GM21526 (cell line): ENCODE measurements at regions not wholly inside any gene's neighbourhood (a gene's known extent, or its start where the extent isn't known, plus 50 kb on each side); places are given as distances from the start of the nearest gene placed in this dataset.
"Not testable (repeated sequence)": the region's sequence is repeated elsewhere in the genome, so short reads cannot be mapped to it uniquely, and the experiment has no call there.

Experiments used
- ATAC-seq: cut with Tn5 transposase; IDR thresholded peaks from one replicate; pipeline ENCODE4 v1.9.1; 2021; ENCODE audit warnings: moderate library complexity; ENCODE audit not compliant: unreplicated experiment, low FRiP score

GRCh38 chr1:229854620-229855019 lies 212.4 kb upstream of the GALNT2 start:
- ATAC-seq = no peak

GRCh38 chr1:229856009-229856650 lies 210.9 kb upstream of the GALNT2 start:
- peak; percentile 97 for ATAC-seq

- ATAC-seq = no peak
Measured at GRCh38 chr1:229857585-229857984, 209.5 kb upstream of the GALNT2 start.

GRCh38 chr1:229859026-229859425 lies 208.0 kb upstream of the GALNT2 start:
- no peak for ATAC-seq

- ATAC-seq = no peak
Measured at GRCh38 chr1:229860926-229861325, 206.1 kb upstream of the GALNT2 start.

DNA sequence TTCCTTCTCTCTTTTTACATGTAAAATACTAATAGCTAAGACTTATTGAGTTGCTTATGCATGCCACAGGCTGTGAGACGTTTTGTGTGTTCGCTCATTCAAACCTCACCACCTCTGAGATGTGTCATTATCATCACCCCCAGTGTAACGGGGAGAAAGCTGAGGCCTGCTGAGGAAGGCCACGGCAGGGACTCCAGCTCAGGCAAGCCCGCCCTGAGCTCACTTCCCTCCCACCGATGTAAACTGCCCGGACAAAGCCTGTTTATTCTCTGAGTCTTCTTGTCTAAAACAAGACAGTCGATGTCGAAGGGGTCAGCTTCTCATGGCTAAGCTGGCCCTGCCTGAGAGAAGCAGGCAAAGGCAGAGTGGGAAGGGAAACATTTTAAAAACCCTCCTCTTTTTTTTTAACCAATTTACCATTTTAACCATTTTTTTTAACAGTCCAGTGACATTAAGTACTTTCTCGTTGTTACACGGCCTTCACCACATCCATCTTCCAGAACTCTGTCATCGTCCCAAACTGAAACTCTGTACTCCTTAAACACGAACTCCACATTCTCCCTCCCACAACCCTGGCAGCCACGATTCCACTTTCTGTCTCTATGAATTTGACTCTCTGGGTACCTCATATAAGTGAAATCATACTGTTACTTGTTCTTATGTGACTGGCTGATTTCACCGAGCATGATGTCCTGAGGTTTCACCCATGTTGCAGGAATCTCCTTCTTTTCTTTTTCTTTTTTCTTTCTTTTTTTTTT lies 204.8 kb upstream of the GALNT2 start:
- ATAC-seq = no peak

DNA sequence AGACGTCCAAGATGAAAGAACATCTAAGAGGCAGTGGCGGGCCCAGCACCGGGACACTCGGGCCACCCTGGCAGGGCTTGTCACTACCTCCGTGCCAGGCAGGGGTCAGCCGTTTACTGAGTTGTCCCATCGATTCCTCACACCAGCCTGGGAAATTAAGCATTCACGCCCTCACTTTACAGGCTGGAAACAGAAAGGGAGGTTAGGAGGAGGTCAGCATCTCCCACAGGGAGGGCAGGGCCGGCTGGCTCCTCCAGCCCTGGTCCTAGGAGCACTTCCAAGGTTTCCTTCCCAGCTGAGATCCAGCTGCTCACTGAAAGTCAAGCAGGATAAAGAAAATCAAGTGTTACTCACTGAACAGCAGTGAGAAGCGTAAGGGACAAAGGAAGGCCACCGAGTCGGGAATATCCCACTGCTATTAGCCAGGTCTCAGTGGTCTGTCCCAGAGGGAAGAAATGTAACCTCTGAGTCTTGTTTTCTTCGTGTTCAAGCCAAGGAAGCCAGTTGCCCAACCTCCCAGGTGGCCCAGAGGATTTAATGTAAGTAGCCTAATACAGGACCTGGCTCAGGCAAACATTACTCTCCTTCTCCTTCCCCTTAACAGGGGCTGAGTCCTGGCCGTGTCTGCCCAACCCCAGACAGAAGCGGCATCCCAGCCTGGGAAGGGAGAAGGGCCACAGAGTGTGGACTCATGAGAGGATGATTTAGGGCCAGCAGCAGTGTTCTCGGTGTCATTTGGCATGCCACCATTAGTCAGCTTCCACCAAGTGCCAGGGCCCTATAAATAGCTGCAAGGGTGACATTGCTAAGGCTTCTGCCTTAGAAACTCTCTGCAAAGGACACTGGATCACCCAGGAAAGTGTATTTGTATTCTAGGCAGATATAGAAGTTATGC lies 203.1 kb upstream of the GALNT2 start:
- ATAC-seq = no peak

- ATAC-seq = no peak
Measured at GRCh38 chr1:229864686-229865230, 202.3 kb upstream of the GALNT2 start.

- not testable (repeated sequence) for ATAC-seq
Measured at GRCh38 chr1:229865321-229865720, 201.7 kb upstream of the GALNT2 start.

DNA sequence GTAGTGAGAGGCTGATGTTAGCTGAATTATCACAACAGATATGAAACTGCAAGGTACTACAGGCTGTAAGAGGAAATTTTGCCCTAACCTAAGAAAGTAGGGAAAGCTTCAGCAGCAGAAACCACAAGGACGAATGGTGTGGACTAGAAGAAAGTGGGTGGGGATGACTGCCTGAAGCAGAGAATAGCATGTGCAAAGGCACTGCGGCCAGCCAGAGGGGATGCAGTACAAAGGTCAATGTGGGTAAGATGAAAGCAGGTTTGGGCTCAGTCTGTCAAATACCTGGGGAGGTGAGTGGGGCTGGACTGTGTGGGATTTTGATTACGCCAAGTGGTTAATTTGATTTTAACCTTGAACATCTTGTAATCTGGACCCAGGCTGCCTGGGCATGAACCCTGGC lies 199.3 kb upstream of the GALNT2 start:
- no peak for ATAC-seq

GRCh38 chr1:229869240-229869639 lies 197.8 kb upstream of the GALNT2 start:
- no peak for ATAC-seq

GRCh38 chr1:229869687-229870086 lies 197.4 kb upstream of the GALNT2 start:
- ATAC-seq = no peak

- no peak for ATAC-seq
Measured at GRCh38 chr1:229870381-229870780, 196.7 kb upstream of the GALNT2 start.

DNA sequence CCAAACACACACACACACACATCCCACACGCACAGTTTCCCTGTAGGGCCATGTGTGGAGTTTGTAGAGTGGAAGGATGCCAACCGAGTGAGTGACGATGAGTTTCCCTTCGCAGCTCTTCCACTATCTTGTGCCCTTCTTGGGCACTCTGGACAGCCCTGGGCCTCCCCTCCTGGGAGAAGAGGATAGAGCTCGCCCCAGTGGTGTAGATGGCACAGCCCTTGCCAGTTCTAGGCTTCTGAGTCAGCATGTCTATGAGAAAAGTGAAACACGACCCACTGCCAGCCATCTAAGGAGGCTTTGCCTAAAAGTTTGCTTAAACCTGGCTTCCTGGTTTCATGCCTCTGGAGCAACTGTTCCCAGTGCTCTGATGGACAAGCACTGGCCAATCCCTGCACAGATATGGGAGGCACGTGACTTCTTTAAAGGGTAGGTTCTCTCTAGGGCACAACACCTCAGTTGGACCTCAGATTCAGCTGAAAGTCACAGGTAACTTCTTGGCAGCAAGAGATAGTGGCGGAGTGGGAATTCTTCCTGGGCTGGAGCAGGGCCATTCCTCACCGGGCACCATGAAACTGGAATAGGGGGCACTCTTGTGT lies 195.9 kb upstream of the GALNT2 start:
- ATAC-seq = no peak

DNA sequence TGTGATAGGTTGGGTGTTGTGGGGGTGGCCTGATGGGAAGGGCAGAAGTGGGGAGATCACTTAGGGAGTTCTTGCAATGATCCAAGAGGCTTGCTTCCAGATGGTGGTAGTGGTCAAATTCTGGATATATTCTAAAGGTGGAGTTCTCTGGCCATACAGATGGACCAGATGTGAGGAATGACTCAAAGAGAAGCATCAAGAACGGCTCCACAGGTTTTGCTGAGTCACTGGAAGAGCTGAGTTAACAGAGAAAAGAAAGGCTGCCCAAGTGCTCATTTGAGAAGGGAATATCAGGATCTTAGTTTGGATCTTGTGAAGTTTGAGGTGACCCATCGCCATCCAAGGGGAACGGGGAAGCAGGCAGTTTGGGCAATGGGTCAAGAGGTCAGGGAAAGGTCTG lies 192.9 kb upstream of the GALNT2 start:
- ATAC-seq = no peak

GRCh38 chr1:229874609-229875008 lies 192.4 kb upstream of the GALNT2 start:
- no peak for ATAC-seq

DNA sequence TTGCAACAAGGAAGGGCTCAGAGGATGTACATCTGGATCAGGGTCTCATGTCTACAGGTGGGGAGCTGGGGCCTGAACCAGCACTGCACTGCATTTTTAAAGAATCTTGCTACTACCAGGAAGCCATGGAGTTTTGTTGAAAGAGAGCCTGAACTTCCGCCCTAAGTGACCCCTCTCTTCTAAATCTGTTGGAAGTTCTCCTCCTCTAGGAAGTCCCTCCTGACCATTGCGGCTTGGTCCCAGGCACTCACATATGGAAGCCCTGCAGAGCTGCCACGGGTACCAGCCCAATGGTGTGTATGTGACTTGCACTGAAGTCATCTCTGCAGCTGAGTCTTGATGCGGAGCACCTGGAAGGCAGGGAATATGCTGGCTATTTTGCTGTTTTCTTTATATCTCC lies 192.0 kb upstream of the GALNT2 start:
- no peak for ATAC-seq

DNA sequence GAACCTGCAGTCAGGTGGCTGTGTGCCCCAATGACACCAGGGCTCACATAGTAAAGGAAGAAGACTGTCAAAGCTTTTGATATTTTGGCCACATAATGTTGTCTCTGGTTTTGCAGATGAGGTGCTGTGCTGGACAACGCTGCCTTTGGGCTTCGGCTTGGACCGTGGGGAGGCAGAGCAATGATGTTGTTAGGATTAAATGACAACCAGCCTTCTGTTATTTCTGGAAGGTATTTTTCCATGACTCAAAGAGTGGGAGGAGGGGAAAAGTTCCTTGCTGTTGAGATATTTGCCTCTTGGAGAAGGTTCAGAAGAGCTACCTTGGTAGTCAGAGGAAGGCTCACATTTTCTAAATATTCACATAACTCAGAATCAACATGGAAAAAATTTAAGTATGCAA lies 187.3 kb upstream of the GALNT2 start:
- no peak for ATAC-seq

DNA sequence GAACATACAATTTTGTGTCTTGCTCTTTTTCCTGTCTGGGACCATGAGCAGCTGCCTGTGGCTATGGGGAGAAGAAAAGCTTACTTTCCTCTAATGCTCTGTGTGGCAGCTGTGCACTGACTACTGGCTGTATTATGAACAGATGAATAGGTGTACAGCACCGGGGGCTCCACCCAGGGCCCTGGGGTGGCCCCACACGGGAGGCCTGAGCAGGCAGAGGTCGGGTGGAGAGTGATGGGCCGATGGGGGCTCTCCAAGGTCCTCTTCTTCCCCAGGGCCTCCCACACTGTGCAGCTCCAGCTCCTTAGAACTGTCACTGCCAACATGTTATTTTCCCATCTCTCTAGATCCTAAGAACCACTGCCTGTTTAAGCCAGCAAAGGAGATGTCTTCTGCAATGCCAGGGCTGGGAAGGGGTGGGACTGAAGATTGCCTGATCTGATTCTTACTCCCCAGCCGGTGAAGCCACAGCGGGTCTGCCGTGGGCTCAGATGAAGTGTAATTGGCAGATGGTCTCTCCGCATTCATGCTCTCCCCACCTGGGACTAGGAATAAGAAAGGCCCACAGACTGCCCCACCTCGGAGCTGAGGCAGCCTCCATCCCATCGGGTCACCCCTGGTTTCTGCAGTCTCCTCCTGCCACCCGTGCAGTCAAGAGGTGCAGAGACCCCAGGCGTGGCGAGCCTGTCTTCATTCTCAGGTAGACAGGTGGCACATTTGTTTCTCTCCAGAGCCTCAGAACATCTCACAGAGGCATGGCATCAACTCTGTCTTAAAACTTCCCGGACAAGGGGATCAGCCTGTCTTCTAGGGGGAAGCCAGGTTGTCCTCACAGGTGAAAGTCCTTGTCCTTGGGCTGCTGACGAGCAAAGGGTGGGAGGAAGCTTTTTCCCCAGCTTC lies 186.5 kb upstream of the GALNT2 start:
- ATAC-seq = no peak

GRCh38 chr1:229882621-229883020 lies 184.4 kb upstream of the GALNT2 start:
- no peak for ATAC-seq
